Endothelial cell (in vitro differentiated cells): ENCODE measurements at regions not wholly inside any gene's neighbourhood (a gene's known extent, or its start where the extent isn't known, plus 50 kb on each side); places are given as distances from the start of the nearest gene placed in this dataset.

ENCODE experiments used
- DNase-seq: peaks from one replicate; pipeline ENCODE4 v3.0.0; 2021; ENCODE audit warnings: low spot score
- H3K27ac Mint-ChIP-seq: one replicate; pipeline ENCODE4 v1.8.0; 2021; ENCODE audit warnings: mixed read lengths, inconsistent platforms; ENCODE audit not compliant: unreplicated experiment
- H3K27me3 Mint-ChIP-seq: one replicate; pipeline ENCODE4 v1.8.0; 2021; ENCODE audit warnings: mild to moderate bottlenecking, moderate library complexity, mixed read lengths, inconsistent platforms; ENCODE audit not compliant: unreplicated experiment
- H3K36me3 Mint-ChIP-seq: one replicate; pipeline ENCODE4 v1.8.0; 2021; ENCODE audit warnings: mild to moderate bottlenecking, low read depth, mixed read lengths, inconsistent platforms; ENCODE audit not compliant: unreplicated experiment
- H3K4me1 Mint-ChIP-seq: one replicate; pipeline ENCODE4 v1.8.0; 2021; ENCODE audit warnings: mild to moderate bottlenecking, mixed read lengths, inconsistent platforms; ENCODE audit not compliant: unreplicated experiment
- H3K4me3 Mint-ChIP-seq: one replicate; pipeline ENCODE4 v1.8.0; 2021; ENCODE audit warnings: mild to moderate bottlenecking, mixed read lengths, inconsistent platforms; ENCODE audit not compliant: unreplicated experiment
- H3K9me3 Mint-ChIP-seq: one replicate; pipeline ENCODE4 v1.8.0; 2021; ENCODE audit warnings: mixed read lengths, inconsistent platforms; ENCODE audit not compliant: unreplicated experiment
- CTCF ChIP-seq: fragments of 200-600 bp; sonication (generic); IDR thresholded peaks from one replicate; pipeline ENCODE4 v1.5.0; 2021; ENCODE audit warnings: antibody characterized with exemption; ENCODE audit not compliant: unreplicated experiment

- H3K27ac Mint-ChIP-seq, result no peak overlapping the region
- peaks cover 36% of the 10 kb centered on the region for H3K4me1 Mint-ChIP-seq
- no peaks in the 10 kb centered on the region for H3K27me3 Mint-ChIP-seq
- H3K36me3 Mint-ChIP-seq, result no peaks in the 10 kb centered on the region
- no peak for TF ChIP-seq CTCF
- H3K4me3 Mint-ChIP-seq, result no peak overlapping the region
- no peaks in the 10 kb centered on the region for H3K9me3 Mint-ChIP-seq
- no peak for DNase-seq
Observed at GRCh38 chr5:57778501-57779091, 296.0 kb upstream of the ACTBL2 start.

GRCh38 chr5:57777174-57777581 lies 294.6 kb upstream of the ACTBL2 start:
- no peak for TF ChIP-seq CTCF
- no peaks in the 10 kb centered on the region for H3K9me3 Mint-ChIP-seq
- no peaks in the 10 kb centered on the region for H3K36me3 Mint-ChIP-seq
- no peak overlapping the region for H3K4me3 Mint-ChIP-seq
- no peak for DNase-seq
- H3K27me3 Mint-ChIP-seq, result no peaks in the 10 kb centered on the region
- no peak overlapping the region for H3K27ac Mint-ChIP-seq
- peaks cover 36% of the 10 kb centered on the region for H3K4me1 Mint-ChIP-seq

GRCh38 chr5:57776035-57776434 lies 293.4 kb upstream of the ACTBL2 start:
- TF ChIP-seq CTCF, result no peak
- Mint-ChIP-seq H3K36me3 (no peaks in the 10 kb centered on the region), H3K9me3 (no peaks in the 10 kb centered on the region), H3K27me3 (no peaks in the 10 kb centered on the region), H3K27ac (no peak overlapping the region), H3K4me3 (no peak overlapping the region), H3K4me1 (peaks cover 29% of the 10 kb centered on the region)
- no peak for DNase-seq

GRCh38 chr5:57774439-57774838 lies 291.8 kb upstream of the ACTBL2 start:
- Mint-ChIP-seq H3K27me3 (no peaks in the 10 kb centered on the region), H3K4me3 (no peak overlapping the region), H3K27ac (no peak overlapping the region), H3K9me3 (no peaks in the 10 kb centered on the region), H3K4me1 (peaks cover 13% of the 10 kb centered on the region), H3K36me3 (no peaks in the 10 kb centered on the region)
- no peak for TF ChIP-seq CTCF
- DNase-seq, result no peak

- H3K4me1 Mint-ChIP-seq, result no peaks in the 10 kb centered on the region
- H3K36me3 Mint-ChIP-seq, result no peaks in the 10 kb centered on the region
- no peak overlapping the region for H3K4me3 Mint-ChIP-seq
- H3K9me3 Mint-ChIP-seq, result no peaks in the 10 kb centered on the region
- no peak for TF ChIP-seq CTCF
- no peak overlapping the region for H3K27ac Mint-ChIP-seq
- H3K27me3 Mint-ChIP-seq, result no peaks in the 10 kb centered on the region
- no peak for DNase-seq
Observed at GRCh38 chr5:57772512-57772911, 289.9 kb upstream of the ACTBL2 start.
